T-helper 1 cell treated with Interleukin-12 subunit alpha and Interleukin-12 subunit beta and Interleukin-4 antibody, amounts not matched to agents 30 ng/mL and 1 ng/mL, for 36 hours (primary cell): ENCODE measurements at regions not wholly inside any gene's neighbourhood (a gene's known extent, or its start where the extent isn't known, plus 50 kb on each side); places are given as distances from the start of the nearest gene placed in this dataset.
"Not testable (repeated sequence)": the region's sequence is repeated elsewhere in the genome, so short reads cannot be mapped to it uniquely, and the experiment has no call there.

ENCODE experiments used
- intact Hi-C: fragments of 100-400 bp; cut with micrococcal nuclease; formaldehyde crosslinking; loops from one replicate; pipeline ENCODE4 v1.15.1; 2024

- intact Hi-C loops: no loop called here
These were observed 58.0 kb upstream of the MBNL1 start for GRCh38 chr3:152210697-152211096.

GRCh38 chr3:152211655-152212054, 57.1 kb upstream of the MBNL1 start:
- intact Hi-C loops: no loop called here

GRCh38 chr3:152213203-152213602, 55.5 kb upstream of the MBNL1 start:
- intact Hi-C loops: no loop called here

- intact Hi-C loops: loop anchor here (1.0 kb wide), 1 partner anchor 8 kb away; no protein-coding TSS in a partner anchor
These were observed 54.8 kb upstream of the MBNL1 start for GRCh38 chr3:152213938-152214337.

- intact Hi-C loops: not testable (repeated sequence)
These were observed 51.5 kb upstream of the MBNL1 start for GRCh38 chr3:152216960-152217865.

- intact Hi-C loops: loop anchor here (1.0 kb wide), 2 partner anchors 9 to 15 kb away; no protein-coding TSS in a partner anchor
These were observed 50.1 kb upstream of the MBNL1 start for GRCh38 chr3:152218602-152219001.
